ENCODE measurements at regions not wholly inside any gene's neighbourhood (a gene's known extent, or its start where the extent isn't known, plus 50 kb on each side); places are given as distances from the start of the nearest gene placed in this dataset.

DNA sequence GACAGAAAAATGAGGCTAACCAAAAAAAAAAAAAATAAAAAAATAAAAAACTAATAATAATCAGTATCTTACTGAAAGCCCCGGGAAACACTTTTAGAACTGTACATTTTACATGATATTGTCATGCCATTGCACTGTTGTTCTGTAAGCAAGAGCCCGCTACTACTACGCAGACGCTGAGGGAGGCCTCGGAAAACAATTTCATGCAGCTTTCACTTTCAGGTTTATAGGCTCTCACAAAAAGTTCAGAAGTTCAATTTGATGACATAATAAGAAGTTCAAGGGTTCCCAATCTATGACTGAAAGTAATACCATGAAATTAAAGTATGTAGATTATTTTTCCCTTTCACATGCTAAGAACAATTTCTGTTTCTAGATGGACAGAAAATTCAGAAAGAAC lies 318.3 kb upstream of the ITGA1 start:
- TF ChIP-seq EP300 (IDR thresholded peaks at IDR 0.05; ENCODE audit: borderline replicate concordance) (no peak), CREB1 (IDR thresholded peaks at IDR 0.05; ENCODE audit: low read depth) (no peak), TCF12 (IDR thresholded peaks at IDR 0.05; ENCODE audit: low read depth) (no peak), ZBTB7A (IDR thresholded peaks at IDR 0.05; ENCODE audit: low read depth) (no peak), FOXM1 (IDR thresholded peaks at IDR 0.05; ENCODE audit: borderline replicate concordance, low read depth) (no peak), RAD21 (IDR thresholded peaks at IDR 0.05; ENCODE audit: low read depth) (no peak), CEBPB (IDR thresholded peaks at IDR 0.05) (no peak), NFIC (IDR thresholded peaks at IDR 0.05) (no peak), TEAD4 (IDR thresholded peaks at IDR 0.05) (no peak), YY1 (IDR thresholded peaks at IDR 0.05; ENCODE audit: low read depth) (no peak), TAF1 (IDR thresholded peaks at IDR 0.05; ENCODE audit: low read depth) (no peak)
- TF ChIP-seq, protein P1, sequence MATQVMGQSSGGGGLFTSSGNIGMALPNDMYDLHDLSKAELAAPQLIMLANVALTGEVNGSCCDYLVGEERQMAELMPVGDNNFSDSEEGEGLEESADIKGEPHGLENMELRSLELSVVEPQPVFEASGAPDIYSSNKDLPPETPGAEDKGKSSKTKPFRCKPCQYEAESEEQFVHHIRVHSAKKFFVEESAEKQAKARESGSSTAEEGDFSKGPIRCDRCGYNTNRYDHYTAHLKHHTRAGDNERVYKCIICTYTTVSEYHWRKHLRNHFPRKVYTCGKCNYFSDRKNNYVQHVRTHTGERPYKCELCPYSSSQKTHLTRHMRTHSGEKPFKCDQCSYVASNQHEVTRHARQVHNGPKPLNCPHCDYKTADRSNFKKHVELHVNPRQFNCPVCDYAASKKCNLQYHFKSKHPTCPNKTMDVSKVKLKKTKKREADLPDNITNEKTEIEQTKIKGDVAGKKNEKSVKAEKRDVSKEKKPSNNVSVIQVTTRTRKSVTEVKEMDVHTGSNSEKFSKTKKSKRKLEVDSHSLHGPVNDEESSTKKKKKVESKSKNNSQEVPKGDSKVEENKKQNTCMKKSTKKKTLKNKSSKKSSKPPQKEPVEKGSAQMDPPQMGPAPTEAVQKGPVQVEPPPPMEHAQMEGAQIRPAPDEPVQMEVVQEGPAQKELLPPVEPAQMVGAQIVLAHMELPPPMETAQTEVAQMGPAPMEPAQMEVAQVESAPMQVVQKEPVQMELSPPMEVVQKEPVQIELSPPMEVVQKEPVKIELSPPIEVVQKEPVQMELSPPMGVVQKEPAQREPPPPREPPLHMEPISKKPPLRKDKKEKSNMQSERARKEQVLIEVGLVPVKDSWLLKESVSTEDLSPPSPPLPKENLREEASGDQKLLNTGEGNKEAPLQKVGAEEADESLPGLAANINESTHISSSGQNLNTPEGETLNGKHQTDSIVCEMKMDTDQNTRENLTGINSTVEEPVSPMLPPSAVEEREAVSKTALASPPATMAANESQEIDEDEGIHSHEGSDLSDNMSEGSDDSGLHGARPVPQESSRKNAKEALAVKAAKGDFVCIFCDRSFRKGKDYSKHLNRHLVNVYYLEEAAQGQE (IDR thresholded peaks at IDR 0.05; ENCODE audit: low read depth) = no peak
- TF ChIP-seq, protein P2, sequence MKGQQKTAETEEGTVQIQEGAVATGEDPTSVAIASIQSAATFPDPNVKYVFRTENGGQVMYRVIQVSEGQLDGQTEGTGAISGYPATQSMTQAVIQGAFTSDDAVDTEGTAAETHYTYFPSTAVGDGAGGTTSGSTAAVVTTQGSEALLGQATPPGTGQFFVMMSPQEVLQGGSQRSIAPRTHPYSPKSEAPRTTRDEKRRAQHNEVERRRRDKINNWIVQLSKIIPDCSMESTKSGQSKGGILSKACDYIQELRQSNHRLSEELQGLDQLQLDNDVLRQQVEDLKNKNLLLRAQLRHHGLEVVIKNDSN (IDR thresholded peaks at IDR 0.05) = no peak
- TF ChIP-seq, protein P3, sequence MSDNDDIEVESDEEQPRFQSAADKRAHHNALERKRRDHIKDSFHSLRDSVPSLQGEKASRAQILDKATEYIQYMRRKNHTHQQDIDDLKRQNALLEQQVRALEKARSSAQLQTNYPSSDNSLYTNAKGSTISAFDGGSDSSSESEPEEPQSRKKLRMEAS (IDR thresholded peaks at IDR 0.05) = no peak

DNA sequence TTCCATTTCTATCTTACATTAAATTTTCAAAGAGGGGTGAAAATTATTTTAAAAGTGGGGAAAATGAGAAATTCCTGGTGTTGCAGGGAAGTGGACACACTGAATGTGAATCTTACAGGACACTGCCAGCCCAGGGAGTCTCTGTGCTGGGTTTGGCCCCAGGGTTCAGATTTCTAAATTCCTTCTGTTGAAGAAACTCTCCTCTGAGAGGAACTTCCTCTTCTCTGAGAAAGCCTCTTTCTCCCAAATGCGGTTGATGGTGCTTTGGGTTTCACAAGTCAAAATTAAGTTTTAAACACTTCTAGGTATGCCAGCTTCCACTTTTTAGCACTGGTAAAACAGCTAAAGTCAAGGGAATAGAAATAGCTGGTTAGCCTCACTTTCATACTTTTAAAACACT lies 317.9 kb upstream of the ITGA1 start:
- TF ChIP-seq YY1 (IDR thresholded peaks at IDR 0.05; ENCODE audit: low read depth) (no peak), TEAD4 (IDR thresholded peaks at IDR 0.05) (no peak), NFIC (IDR thresholded peaks at IDR 0.05) (no peak), CEBPB (IDR thresholded peaks at IDR 0.05) (no peak), EP300 (IDR thresholded peaks at IDR 0.05; ENCODE audit: borderline replicate concordance) (no peak), FOXM1 (IDR thresholded peaks at IDR 0.05; ENCODE audit: borderline replicate concordance, low read depth) (no peak)
- TF ChIP-seq, protein P1 (IDR thresholded peaks at IDR 0.05; ENCODE audit: low read depth) = no peak
- TF ChIP-seq, protein P3 (IDR thresholded peaks at IDR 0.05) = no peak

DNA sequence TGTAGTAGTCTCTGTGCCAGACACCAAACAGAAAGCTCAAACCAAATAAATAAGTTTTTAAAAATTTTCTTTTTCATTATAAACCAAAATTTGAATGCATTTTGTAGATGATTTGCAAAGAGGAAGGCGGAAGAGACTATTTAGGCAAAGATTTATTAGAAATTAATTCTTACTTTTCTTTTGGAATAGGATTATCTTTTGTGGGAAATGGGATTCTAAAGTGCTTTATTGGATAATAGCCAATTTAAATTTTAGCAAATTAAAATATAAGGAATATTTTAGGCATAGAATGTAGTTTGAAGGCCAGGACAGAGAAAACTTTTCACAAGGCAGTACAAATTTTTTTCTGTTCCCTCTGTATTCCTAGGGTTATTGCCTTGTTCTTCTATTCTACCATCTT lies 311.4 kb upstream of the ITGA1 start:
- TF ChIP-seq TCF12 (IDR thresholded peaks at IDR 0.05; ENCODE audit: low read depth) = no peak
- TF ChIP-seq, protein P2 (IDR thresholded peaks at IDR 0.05) = no peak
- TF ChIP-seq ZBTB7A (IDR thresholded peaks at IDR 0.05; ENCODE audit: low read depth) = no peak
- TF ChIP-seq TAF1 (IDR thresholded peaks at IDR 0.05; ENCODE audit: low read depth) = no peak
- TF ChIP-seq CREB1 (IDR thresholded peaks at IDR 0.05; ENCODE audit: low read depth) = no peak
- no peak for TF ChIP-seq TEAD4 (IDR thresholded peaks at IDR 0.05)
- TF ChIP-seq, protein P3 (IDR thresholded peaks at IDR 0.05) = no peak
- no peak for TF ChIP-seq NFIC (IDR thresholded peaks at IDR 0.05)
- no peak for TF ChIP-seq CEBPB (IDR thresholded peaks at IDR 0.05)
- no peak for TF ChIP-seq YY1 (IDR thresholded peaks at IDR 0.05; ENCODE audit: low read depth)
- no peak for TF ChIP-seq RAD21 (IDR thresholded peaks at IDR 0.05; ENCODE audit: low read depth)
- no peak for TF ChIP-seq EP300 (IDR thresholded peaks at IDR 0.05; ENCODE audit: borderline replicate concordance)
- TF ChIP-seq EGR1 (IDR thresholded peaks at IDR 0.05) = no peak

DNA sequence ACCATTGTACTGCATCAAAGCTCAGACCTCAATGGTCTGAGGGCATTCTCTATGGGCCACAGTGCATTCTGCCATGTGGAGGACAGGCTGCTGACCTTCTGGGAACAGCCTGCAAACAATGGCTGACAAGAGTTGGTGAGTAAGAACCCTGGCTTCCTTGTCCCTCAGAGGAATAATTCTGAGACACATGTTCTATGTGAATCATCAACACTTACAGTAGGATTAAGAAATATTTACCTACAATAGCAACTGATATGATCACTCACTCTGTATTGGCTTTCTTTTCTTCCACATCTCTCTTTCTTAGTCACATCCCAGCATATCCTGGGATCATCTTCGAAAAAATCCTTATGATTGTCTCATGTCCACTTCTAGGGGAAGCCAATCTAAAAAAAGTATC lies 306.5 kb upstream of the ITGA1 start:
- TF ChIP-seq YY1 (IDR thresholded peaks at IDR 0.05; ENCODE audit: low read depth) (no peak), CEBPB (IDR thresholded peaks at IDR 0.05) (no peak), TCF12 (IDR thresholded peaks at IDR 0.05; ENCODE audit: low read depth) (no peak), EP300 (IDR thresholded peaks at IDR 0.05; ENCODE audit: borderline replicate concordance) (no peak), NFIC (IDR thresholded peaks at IDR 0.05) (no peak), EGR1 (IDR thresholded peaks at IDR 0.05) (no peak), ZBTB7A (IDR thresholded peaks at IDR 0.05; ENCODE audit: low read depth) (no peak), CREB1 (IDR thresholded peaks at IDR 0.05; ENCODE audit: low read depth) (no peak), RAD21 (IDR thresholded peaks at IDR 0.05; ENCODE audit: low read depth) (no peak)
- TF ChIP-seq, protein P3 (IDR thresholded peaks at IDR 0.05) = no peak

DNA sequence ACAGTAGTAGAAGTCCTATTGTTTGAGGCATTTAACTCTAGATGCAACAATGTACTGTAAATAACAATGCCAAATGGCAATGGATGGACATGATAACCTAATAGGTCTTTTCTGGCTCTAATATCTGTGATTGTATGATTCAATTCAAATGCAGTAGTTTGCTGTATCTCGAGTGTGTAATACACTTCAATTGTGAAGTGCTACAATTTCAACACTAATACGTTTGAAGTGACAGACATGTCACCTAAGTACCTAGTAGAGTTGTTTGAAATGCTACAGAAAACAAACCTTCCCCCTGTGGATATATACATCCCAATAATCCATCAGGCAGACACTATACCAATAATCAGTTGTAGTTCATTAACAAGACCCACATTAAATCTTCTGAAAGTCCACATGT lies 305.9 kb upstream of the ITGA1 start:
- TF ChIP-seq, protein P3 (IDR thresholded peaks at IDR 0.05) = no peak
- TF ChIP-seq ZBTB7A (IDR thresholded peaks at IDR 0.05; ENCODE audit: low read depth) = no peak
- no peak for TF ChIP-seq CREB1 (IDR thresholded peaks at IDR 0.05; ENCODE audit: low read depth)
- no peak for TF ChIP-seq TAF1 (IDR thresholded peaks at IDR 0.05; ENCODE audit: low read depth)

Measured in Ishikawa (cell line).